ENCODE measurements at regions not wholly inside any gene's neighbourhood (a gene's known extent, or its start where the extent isn't known, plus 50 kb on each side); places are given as distances from the start of the nearest gene placed in this dataset.

DNA sequence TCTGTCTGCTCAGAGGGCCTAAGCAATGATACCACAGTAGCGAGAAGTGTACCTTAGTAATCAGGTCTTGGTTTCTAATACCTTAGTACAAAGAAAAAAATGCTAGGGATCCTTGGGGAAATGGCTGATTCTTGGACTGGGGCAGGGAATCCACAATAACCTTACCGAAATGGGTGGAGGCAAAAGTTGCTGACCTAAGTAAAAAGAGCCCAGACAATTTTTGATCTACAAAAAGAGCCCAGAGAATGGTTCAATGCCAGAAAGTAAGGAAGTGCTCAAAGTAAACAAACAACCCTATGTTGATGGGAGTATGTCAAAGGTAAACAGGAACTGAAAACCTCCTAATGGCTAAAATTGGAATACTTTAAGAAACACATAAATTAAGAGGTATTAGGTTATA is 130.1 kb upstream of the MAGEB18 start:
- Histone ChIP-seq H3K9me3 (ENCODE audit: low read length) (no peaks in the 10 kb centered on the region), H3K9me2 (ENCODE audit: low read depth, low read length) (no peaks in the 10 kb centered on the region)
- TF ChIP-seq EZH2 (IDR thresholded peaks at IDR 0.05; ENCODE audit: borderline replicate concordance, low read length) (no peak), CTCF (IDR thresholded peaks at IDR 0.05; ENCODE audit: low read length) (no peak)

DNA sequence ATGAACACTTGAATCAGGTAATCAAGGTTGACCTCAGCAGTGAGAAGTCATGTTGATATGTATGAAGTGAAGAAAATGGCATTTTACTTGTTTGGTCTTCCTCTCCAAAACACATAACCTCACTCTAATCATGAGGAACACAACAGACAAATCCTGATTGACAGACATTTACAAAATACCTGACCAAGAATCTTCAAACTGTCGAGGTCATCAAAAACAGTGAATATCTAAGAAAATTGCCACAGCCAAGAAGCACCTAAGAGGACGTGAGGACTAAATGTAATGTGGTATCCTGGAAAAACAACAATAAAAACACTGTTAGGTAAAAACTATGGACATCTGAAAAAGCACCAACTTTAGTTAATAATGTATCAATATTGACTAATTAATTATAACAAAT is 129.5 kb upstream of the MAGEB18 start:
- Histone ChIP-seq H3K9ac (ENCODE audit: low read length) (no peak overlapping the region), H3K79me2 (ENCODE audit: insufficient read depth, low read length) (no peaks in the 10 kb centered on the region), H3K4me1 (ENCODE audit: insufficient read depth, low read length, severe bottlenecking) (no peaks in the 10 kb centered on the region), H3K36me3 (ENCODE audit: insufficient read depth, low read length) (no peaks in the 10 kb centered on the region), H3F3A (ENCODE audit: insufficient read depth, low read length) (no peaks in the 10 kb centered on the region), H3K4me3 (ENCODE audit: low read depth, low read length, poor library complexity, severe bottlenecking) (no peak overlapping the region), H3K27me3 (ENCODE audit: insufficient read depth, low read length) (no peaks in the 10 kb centered on the region), H3K4me2 (ENCODE audit: low read length) (no peak overlapping the region), H3K9me3 (ENCODE audit: low read length) (no peaks in the 10 kb centered on the region), H3K9me2 (ENCODE audit: low read depth, low read length) (no peaks in the 10 kb centered on the region), H4K20me1 (ENCODE audit: insufficient read depth, low read length) (no peaks in the 10 kb centered on the region), H3K27ac (ENCODE audit: low read depth, low read length, poor library complexity, severe bottlenecking) (no peak overlapping the region), H2AFZ (ENCODE audit: low read length) (no peak overlapping the region)
- TF ChIP-seq EZH2 (IDR thresholded peaks at IDR 0.05; ENCODE audit: borderline replicate concordance, low read length) (no peak), CTCF (IDR thresholded peaks at IDR 0.05; ENCODE audit: low read length) (no peak)

More for the DNA sequence above, 130.1 kb upstream of the MAGEB18 start:
- H3K9ac ChIP-seq (ENCODE audit: low read length), result no peak overlapping the region
- H3K36me3 ChIP-seq (ENCODE audit: insufficient read depth, low read length), result no peaks in the 10 kb centered on the region
- H3F3A ChIP-seq (ENCODE audit: insufficient read depth, low read length), result no peaks in the 10 kb centered on the region
- H4K20me1 ChIP-seq (ENCODE audit: insufficient read depth, low read length), result no peaks in the 10 kb centered on the region
- H3K4me3 ChIP-seq (ENCODE audit: low read depth, low read length, poor library complexity, severe bottlenecking), result no peak overlapping the region
- H3K27me3 ChIP-seq (ENCODE audit: insufficient read depth, low read length), result no peaks in the 10 kb centered on the region
- H3K4me1 ChIP-seq (ENCODE audit: insufficient read depth, low read length, severe bottlenecking), result no peaks in the 10 kb centered on the region
- no peak overlapping the region for H3K27ac ChIP-seq (ENCODE audit: low read depth, low read length, poor library complexity, severe bottlenecking)
- no peaks in the 10 kb centered on the region for H3K79me2 ChIP-seq (ENCODE audit: insufficient read depth, low read length)
- no peak overlapping the region for H2AFZ ChIP-seq (ENCODE audit: low read length)
- no peak overlapping the region for H3K4me2 ChIP-seq (ENCODE audit: low read length)

GRCh38 chrX:26019386-26019785 is 118.8 kb upstream of the MAGEB18 start:
- TF ChIP-seq EZH2 (IDR thresholded peaks at IDR 0.05; ENCODE audit: borderline replicate concordance, low read length) (no peak), CTCF (IDR thresholded peaks at IDR 0.05; ENCODE audit: low read length) (no peak)
- H3K27me3 ChIP-seq (ENCODE audit: insufficient read depth, low read length), result no peaks in the 10 kb centered on the region

More at GRCh38 chrX:26019386-26019785, 118.8 kb upstream of the MAGEB18 start:
- no peaks in the 10 kb centered on the region for H3F3A ChIP-seq (ENCODE audit: insufficient read depth, low read length)
- no peaks in the 10 kb centered on the region for H3K9me3 ChIP-seq (ENCODE audit: low read length)
- H3K27ac ChIP-seq (ENCODE audit: low read depth, low read length, poor library complexity, severe bottlenecking), result no peak overlapping the region
- no peak overlapping the region for H3K4me3 ChIP-seq (ENCODE audit: low read depth, low read length, poor library complexity, severe bottlenecking)
- H4K20me1 ChIP-seq (ENCODE audit: insufficient read depth, low read length), result no peaks in the 10 kb centered on the region
- H3K9me2 ChIP-seq (ENCODE audit: low read depth, low read length), result no peaks in the 10 kb centered on the region
- H3K4me1 ChIP-seq (ENCODE audit: insufficient read depth, low read length, severe bottlenecking), result no peaks in the 10 kb centered on the region
- H2AFZ ChIP-seq (ENCODE audit: low read length), result no peak overlapping the region
- no peaks in the 10 kb centered on the region for H3K36me3 ChIP-seq (ENCODE audit: insufficient read depth, low read length)
- no peak overlapping the region for H3K4me2 ChIP-seq (ENCODE audit: low read length)
- no peak overlapping the region for H3K9ac ChIP-seq (ENCODE audit: low read length)
- H3K79me2 ChIP-seq (ENCODE audit: insufficient read depth, low read length), result no peaks in the 10 kb centered on the region
